ENCODE measurements at regions not wholly inside any gene's neighbourhood (a gene's known extent, or its start where the extent isn't known, plus 50 kb on each side); places are given as distances from the start of the nearest gene placed in this dataset.
"Not testable (repeated sequence)": the region's sequence is repeated elsewhere in the genome, so short reads cannot be mapped to it uniquely, and the experiment has no call there.

DNA sequence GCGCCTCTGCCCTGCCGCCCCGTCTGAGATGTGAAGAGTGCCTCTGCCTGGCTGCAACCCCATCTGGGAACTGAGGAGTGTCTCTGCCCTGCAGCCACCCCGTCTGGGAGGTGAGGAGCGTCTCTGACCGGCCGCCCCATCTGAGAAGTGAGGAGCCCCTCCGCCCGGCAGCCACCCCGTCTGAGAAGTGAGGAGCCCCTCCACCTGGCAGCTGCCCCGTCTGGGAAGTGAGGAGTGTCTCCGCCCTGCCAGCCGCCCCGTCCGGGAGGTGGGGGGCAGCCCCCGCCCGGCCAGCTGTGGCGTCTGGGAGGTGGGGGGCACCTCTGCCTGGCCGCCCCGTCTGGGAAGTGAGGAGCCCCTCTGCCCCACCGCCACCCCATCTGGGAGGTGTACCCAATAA, 110.4 kb downstream of the PRKAB2 start:
- not testable (repeated sequence) for DNase-seq

DNA sequence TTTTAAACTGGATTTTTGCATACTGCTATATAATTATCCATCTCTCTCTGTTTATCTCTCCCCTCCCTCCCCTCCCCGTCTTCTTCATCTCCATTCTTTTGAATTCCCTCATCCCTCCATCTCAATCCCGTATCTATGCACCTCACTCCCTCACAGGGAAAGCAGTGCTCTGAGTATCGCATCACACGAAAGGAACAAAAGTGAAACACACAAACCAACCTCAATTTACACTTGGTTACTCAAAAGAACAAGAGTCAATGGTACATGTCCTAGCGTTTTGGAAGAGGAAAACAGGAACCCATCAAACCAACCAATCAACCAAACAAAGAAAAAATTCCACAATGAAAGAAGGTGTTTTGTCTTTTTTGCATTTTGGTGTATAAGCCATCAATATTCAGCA, 115.1 kb downstream of the NBPF12 start:
- no peak for DNase-seq

DNA sequence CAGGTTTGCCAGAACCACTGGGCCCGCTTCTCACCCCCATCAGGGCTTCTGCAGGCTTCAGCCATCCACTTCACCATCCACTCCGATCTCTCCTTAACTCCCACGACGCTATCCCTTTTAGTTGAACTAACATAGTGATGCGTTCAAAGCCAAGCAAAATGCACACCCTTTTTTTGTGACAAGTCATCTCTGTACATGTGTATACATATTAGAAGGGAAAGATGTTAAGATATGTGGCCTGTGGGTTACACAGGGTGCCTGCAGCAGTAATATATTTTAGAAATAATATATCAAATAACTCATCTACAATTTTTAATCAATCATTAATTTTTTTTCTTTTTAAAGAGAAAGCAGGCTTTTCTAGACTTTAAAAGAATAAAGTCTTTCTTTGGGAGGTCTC, 114.6 kb downstream of the NBPF12 start:
- no peak for DNase-seq

GRCh38 chr1:147052143-147052542, 114.0 kb downstream of the NBPF12 start:
- DNase-seq: no peak

DNA sequence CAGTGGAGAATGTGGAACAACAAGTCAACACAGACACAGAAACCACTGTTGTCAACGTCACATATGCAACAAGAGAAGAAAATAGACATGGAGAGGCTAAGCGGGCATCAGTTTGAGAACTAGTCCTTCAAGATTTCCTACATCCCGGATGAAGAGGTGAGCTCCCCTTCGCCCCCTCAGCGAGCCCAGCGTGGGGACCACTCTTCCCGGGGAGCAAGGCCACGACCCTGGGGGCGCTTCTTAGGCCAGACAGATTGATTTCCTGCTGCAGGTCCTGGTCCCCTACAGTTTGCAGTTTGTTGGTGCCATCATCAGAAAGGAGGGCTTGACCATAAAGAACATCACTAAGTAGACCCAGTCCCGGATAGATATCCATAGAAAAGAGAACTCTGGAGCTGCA, 113.0 kb downstream of the NBPF12 start:
- no peak for DNase-seq

DNA sequence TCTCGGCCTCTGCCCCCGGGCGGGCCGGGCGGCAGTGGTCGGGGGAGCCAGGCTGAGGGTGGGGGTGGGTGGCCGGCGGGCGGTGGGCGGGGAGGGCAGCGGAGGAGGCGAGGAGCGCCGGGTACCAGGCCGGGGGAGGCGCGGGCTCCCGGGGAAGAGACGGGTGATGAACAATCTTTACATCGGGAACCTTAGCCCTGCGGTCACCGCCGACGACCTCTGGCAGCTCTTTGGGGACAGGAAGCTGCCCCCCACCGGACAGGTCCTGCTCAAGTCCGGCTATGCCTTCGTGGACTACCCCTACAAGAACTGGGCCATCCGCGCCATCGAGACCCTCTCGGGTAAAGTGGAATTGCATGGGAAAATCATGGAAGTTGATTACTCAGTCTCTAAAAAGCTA, 112.5 kb downstream of the NBPF12 start:
- no peak for DNase-seq

DNA sequence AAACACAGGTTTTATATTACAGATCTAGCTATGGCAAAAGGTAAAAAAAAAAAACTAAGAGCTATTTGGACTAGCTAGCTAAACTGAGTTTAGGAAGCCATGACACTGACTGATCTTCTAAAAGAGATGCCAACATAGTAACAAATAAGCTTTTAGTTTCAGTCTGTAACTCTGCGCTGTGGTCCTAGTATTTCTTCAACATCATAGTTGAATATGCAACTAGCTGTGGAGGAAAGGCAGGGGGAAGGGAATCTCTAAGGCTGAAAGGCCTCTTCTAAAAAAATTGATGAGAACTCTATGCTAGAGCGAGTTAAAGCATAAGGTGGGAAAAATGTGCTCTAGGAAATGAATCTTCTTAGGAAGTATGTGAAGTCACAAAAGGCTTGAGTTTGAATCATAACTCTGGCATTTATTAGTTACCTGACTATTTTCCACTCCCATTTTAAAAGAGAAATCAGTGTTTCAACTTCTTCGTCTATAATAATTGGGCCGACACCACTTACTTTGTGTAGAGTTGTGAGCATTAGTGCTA, 108.8 kb downstream of the NBPF12 start:
- DNase-seq: not testable (repeated sequence)

- no peak for DNase-seq
These were observed 108.2 kb downstream of the NBPF12 start for GRCh38 chr1:147046189-147046862.

All from CD4-positive, alpha-beta T cell treated with Interleukin-17A for 4 hours (primary cell).